NCI-H2107 (cell line): ENCODE measurements at regions not wholly inside any gene's neighbourhood (a gene's known extent, or its start where the extent isn't known, plus 50 kb on each side); places are given as distances from the start of the nearest gene placed in this dataset.

ENCODE experiments used
- DNase-seq: peaks from one replicate; lab custom pipeline; 2025; lab: John Stamatoyannopoulos, UW

DNA sequence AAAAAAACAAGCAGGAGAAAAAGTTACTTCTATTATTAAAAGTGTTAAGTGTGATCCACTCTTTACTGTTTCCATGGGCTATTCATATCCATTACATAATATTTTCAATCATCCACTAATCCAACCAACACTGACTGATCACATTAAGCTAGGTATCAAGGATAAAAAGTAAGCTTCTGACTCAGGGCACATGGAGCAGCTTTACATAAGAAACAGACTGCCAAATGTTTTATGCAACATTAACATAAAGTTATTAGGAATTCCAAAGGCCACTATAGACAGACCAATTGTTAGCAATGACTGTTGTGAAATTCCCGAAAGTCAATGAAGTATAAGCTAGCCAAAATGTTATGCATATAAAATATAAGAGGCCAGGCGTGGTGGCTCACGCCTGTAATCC is 277.6 kb downstream of the ZEB2 start:
- no peak for DNase-seq

GRCh38 chr2:144241801-144242200 is 278.1 kb downstream of the ZEB2 start:
- DNase-seq = no peak

DNA sequence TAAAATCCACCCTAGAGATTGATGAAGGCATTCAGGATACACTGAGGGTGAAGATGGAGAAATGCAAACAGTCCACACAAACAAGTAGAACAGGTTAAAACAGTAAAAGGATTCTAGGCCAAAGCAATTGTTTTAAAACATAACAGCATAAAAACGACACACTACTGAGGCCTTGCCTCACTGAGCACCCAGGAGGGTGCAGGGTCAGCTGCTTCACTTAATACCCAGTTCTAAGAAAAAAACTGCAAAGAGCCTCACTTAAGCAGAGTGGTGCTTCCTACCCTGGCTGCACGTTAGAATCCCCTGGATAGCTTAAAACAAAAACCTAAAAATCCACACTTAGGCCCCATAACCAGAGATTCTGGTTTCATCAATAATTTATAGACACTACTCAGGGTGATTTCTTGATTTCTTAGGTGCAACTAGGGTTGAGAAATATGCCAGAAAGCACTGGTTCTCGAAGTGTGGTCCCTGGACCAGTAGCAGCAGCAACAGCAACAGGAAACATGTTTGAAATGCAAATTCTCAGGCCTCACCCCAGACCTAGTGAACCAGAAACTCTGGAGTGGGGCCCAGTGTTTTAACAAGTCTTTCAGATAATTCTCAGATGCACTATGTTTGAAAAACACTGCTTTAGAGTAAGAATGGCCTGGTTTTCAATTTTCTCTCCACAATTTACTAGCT is 279.1 kb downstream of the ZEB2 start:
- no peak for DNase-seq

DNA sequence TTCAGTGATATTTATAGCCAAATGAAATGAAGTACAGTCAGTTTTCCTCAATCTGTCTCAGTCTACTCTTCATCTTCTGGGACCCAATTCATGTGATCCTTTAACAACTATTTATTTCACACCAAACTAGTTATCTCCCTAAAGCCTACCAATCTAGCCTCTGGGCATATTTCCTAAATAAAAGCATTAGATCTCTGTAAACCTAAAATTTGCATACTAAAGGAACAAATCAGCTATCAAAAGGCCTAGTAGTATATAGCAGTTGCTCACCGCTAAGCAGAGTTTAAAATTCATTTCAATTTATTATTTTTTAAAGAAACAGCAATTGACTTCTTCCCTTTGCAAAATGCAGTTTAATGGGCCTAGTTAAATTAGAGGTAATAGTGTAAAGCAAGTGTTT is 280.2 kb downstream of the ZEB2 start:
- DNase-seq = no peak

- no peak for DNase-seq
Measured at GRCh38 chr2:144239306-144239705, 280.6 kb downstream of the ZEB2 start.

DNA sequence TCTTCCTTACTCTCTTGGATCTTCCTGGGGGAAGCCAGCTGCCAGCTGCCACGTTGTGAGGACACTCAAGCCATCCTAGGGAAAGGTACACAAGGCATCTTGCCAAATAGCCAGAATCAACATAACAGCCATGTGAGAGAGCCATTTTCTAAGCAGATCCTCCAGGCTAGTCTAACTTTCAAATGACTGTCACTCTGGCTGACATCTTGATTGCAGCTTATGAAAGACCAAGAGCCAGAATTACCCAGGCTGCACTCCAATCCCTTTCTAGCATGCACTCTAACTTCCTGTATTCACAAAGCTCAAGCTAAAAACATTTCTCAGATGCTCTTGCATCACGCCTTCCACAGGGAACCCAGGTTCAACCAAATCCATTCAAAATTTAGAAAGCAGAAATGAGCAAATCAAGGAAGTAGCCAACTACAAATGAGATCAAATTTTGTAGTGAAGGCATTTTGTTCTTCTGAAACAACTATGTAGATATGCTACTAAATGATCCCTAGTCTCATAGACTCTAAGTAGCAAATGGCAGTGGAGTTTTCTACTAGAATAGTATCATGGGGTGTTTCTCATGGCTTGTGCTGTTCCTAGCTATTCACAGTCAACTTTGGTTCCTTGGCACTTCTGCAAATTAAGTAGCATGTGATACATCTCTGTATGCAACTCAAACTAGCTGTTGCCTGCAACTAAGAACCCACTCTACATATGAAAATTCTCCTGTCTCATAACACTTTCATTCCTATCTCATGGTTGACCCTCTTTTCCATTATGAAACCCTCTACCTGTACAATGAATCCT is 281.9 kb downstream of the ZEB2 start:
- no peak for DNase-seq

DNA sequence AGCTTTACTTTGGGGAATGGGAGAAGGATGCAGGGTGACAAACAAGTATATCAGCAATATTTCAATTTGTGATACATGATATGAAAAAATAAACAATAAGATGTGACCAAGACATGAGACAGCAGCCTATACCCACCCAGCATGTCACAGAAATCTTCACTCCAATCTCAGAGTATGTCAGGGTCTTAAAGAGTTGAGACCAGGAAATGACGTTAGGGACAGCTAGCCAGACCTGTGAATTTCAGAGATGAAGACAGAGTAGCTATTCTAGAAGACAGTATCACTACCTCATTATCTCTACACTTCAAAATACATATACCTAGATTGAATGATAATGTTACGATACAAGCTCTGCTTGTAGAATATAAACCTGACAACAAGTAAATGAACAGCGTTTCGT is 282.8 kb downstream of the ZEB2 start:
- no peak for DNase-seq

DNA sequence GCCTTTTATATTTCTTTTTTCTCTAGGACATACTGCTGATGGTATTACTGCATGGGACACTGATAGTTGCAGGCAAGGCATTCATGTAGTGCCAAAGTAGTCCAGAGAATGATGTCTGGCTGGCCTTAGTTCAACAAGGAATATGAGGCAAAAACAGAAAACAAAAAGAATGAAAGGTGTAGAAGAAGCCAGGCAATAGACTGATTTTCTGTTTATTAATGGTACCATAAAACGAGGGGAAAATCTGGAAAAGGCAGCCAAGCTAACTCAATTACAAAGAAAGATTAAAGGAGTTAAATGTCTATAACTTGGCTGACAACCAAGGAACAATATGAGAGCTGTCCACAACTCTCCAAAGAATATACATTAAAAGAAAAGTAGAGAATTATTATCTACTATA is 284.9 kb downstream of the ZEB2 start:
- DNase-seq = no peak

- no peak for DNase-seq
Measured at GRCh38 chr2:144234542-144234871, 285.4 kb downstream of the ZEB2 start.

- no peak for DNase-seq
Measured at GRCh38 chr2:144233733-144234541, 286.0 kb downstream of the ZEB2 start.

GRCh38 chr2:144233317-144233716 is 286.6 kb downstream of the ZEB2 start:
- DNase-seq = no peak

GRCh38 chr2:144230448-144231085 is 289.4 kb downstream of the ZEB2 start:
- DNase-seq = no peak

- DNase-seq = no peak
Measured at GRCh38 chr2:144230033-144230432, 289.9 kb downstream of the ZEB2 start.

DNA sequence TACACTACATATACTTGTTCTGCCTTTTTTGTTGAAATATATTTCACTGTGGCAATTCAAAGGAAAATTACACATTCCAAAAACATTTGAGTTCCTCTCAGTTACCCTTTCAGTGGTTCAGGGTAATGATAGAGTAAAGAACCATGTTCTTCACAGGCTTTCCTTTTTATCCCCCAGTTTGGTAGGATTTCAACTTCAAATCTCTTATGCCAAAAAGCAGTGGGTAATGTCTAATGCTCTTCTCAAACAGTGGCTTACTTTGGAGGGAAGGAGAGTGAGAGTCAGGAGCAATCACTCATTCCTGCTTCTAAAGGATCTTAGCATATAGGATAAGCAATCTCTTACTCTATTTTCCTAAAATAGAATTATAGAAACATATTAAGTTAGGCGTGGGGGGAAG is 290.6 kb downstream of the ZEB2 start:
- DNase-seq = no peak

DNA sequence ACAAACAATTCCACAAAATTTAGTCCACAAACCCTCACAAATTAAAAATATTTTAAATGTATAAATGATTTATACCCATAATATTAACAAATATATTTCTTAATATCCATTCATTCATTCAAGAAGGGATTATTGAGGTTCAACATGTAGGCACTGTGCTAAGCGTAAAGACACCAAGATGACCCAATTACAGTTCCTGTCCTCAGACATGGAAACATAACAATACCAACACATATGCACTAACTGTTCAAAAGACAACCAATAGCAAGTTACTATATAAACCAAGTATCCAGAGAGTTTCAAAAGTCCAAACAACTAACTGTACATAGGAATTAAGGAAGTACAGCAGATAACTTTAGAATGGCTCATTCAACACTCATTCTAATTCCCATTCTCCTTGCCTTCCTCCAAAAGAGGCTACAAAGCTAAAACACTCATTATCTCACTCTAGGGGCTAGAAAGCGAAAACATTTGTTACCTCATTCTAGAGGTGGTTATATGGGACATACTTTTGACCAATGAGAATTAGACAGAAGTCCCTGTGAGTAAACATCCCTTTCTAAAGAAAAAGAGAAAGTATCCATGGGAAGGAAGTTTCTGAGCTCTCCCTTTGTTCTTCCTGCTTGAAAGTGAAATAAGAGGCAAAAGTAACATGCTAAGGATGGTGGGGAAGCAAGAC is 292.4 kb downstream of the ZEB2 start:
- DNase-seq = no peak

- no peak for DNase-seq
Measured at GRCh38 chr2:144225076-144225475, 294.8 kb downstream of the ZEB2 start.

GRCh38 chr2:144224472-144224871 is 295.4 kb downstream of the ZEB2 start:
- DNase-seq = no peak

DNA sequence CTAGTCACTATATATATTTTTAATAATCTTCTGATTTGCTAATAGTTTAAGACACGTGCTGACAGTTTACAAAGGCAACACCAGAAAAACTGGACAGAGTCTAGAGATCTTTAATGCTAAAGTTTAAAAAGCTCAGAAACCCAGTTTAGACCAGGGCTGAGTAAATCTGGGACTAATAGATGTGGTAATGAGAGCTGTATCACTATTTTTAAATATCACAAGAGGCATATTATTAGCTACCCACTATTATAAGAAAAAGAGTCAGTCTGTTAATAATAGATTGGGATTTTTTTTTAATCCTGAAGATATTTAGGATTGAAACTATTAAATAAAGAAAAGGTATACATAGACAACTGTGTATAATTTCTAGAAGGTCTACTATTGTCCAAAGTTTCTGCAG is 299.9 kb downstream of the ZEB2 start:
- no peak for DNase-seq

DNA sequence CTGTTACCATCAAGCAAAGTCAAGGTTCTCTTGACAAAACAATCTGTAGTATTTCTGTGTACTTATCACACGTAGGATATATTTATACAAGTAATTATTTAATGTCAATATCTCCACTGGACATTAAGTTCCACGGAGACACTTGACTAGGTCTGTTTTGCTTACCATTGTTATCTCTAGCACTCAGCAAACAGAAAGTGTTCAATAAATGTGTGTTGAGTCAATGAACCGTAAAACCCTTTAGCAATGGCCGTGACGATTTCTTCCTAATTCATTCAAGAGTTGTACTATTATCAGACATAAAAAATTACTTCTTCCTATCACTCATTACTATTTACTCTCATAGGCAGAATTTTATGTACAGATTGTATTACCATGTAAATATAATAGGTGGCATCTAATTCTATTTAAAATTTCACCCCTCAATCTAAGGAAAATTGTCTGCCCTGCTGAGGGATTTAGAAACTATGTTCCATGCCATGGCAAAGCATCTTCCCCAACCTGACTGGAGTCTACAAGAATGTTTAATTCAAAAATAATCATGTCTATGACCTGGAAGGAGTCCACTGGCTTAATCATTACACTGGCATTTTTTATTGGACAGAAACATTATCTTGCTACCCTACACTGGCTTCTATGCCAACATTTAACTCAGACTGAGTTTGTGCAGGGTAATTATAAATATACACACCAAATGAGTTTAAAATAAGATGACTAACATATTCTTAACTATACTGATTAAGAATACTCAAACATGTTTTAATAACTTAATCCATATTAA is 301.9 kb downstream of the ZEB2 start:
- DNase-seq = no peak

DNA sequence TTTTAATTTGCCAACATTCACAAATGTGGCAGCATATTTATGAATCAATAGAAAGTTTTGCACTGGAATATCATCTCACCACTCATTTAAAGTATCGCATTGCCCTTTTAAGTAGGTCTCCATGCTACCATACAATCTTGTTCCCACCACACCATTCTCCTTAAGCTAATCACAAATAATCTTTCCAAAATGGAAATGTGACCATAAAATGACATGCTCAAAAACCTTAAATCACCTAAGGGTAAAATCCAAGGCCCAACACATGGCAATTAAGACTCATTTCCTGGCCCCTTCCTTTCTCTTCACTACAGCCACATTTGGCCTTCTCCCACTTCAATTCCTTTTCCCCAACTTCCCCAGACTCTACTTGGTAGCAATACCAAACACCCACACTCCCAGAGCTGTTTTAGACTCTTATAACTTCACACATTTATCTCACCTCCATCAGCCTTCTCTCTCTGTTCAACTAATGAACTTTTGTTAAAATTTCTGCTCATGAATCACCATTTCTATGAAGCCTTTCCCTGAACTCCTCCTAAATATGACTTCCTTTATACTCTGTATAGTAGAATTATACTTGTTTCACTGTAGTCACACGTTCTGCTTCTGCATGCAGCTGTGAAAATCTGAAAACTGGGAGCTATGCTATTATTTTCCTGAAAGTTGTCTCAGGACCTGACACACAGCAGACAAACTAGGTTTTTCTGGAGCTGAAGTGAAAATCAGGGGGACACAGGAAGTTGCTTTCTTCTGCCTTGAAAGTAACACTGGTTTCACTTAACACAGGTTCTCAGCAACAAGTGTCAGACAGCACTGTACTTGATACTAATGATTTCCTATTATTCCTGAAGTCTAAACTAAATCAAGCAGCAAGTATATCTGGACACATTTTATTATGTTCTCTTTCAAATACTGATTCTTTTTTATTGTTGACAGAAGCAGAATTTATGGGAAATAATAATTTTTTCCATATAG is 303.9 kb downstream of the ZEB2 start:
- DNase-seq = no peak
